SK-N-SH (cell line): ENCODE measurements at regions not wholly inside any gene's neighbourhood (a gene's known extent, or its start where the extent isn't known, plus 50 kb on each side); places are given as distances from the start of the nearest gene placed in this dataset.

Source experiments
- CTCF ChIA-PET: fragments of 300-600, 350-600 bp; formaldehyde crosslinking; extraction: SDS; loops from one replicate; lab custom pipeline; 2021; lab: Yijun Ruan, JAX
- POLR2A ChIA-PET: fragments of 350-600 bp; sonication (Branson Sonifier 250); formaldehyde crosslinking; extraction: SDS; loops from one replicate; lab custom pipeline; 2020; ENCODE audit warnings: antibody characterized with exemption, inconsistent platforms; lab: Yijun Ruan, JAX
- DNase-seq: peaks from one replicate; pipeline ENCODE4 v3.0.0; 2012
- H2AFZ ChIP-seq: fragments of 200-600 bp; sonication (generic); 2 replicates; pipeline ENCODE4 v1.8.1; 2016; ENCODE audit warnings: antibody characterized with exemption, mild to moderate bottlenecking, low read depth
- H3F3A ChIP-seq: fragments of 200-600 bp; sonication (generic); replicated peaks from 2 replicates; pipeline ENCODE3; 2016; ENCODE audit warnings: antibody characterized with exemption, mild to moderate bottlenecking; ENCODE audit not compliant: insufficient read depth
- H3K27ac ChIP-seq, 2 experiments: fragments of 200-500 bp in 1 of 2; fragments of 200-600 bp in 1 of 2; sonication (Bioruptor generic) in 1 of 2; sonication (generic), shearing (Covaris generic) in 1 of 2; 2 replicates each; pipeline versions ENCODE4 v1.5.1 to v1.6.1; 2014 to 2016; ENCODE audit warnings: low read depth in 2 of 2, inconsistent platforms in 1 of 2, low read length in 1 of 2, mild to moderate bottlenecking in 1 of 2, mixed read lengths in 1 of 2
- H3K27me3 ChIP-seq: fragments of 200-600 bp; sonication (generic), shearing (Covaris generic); 2 replicates; pipeline ENCODE4 v1.6.1; 2016; ENCODE audit warnings: mixed run types; ENCODE audit not compliant: insufficient read depth
- H3K36me3 ChIP-seq, 2 experiments: fragments of 200-500 bp in 1 of 2; fragments of 200-600 bp in 1 of 2; sonication (Bioruptor generic) in 1 of 2; sonication (generic) in 1 of 2; replicated peaks in 1 of 2; 2 replicates each; pipeline versions ENCODE3 to v1.5.1; 2014 to 2016; ENCODE audit warnings: low read length in 1 of 2, mild to moderate bottlenecking in 1 of 2; ENCODE audit not compliant: insufficient read depth in 2 of 2, control insufficient read depth in 1 of 2
- H3K4me1 ChIP-seq, 2 experiments: fragments of 200-500 bp in 1 of 2; fragments of 200-600 bp in 1 of 2; sonication (Bioruptor generic) in 1 of 2; sonication (generic), shearing (Covaris generic) in 1 of 2; 2 replicates each; pipeline versions ENCODE4 v1.5.1 to v1.6.1; 2014 to 2016; ENCODE audit warnings: low read depth in 1 of 2, low read length in 1 of 2, mixed run types in 1 of 2; ENCODE audit not compliant: insufficient read depth in 2 of 2, control insufficient read depth in 1 of 2
- H3K4me2 ChIP-seq: fragments of 200-600 bp; sonication (generic), shearing (Covaris generic); 2 replicates; pipeline ENCODE4 v1.6.1; 2017; ENCODE audit warnings: mixed run types
- H3K4me3 ChIP-seq, 2 experiments: fragments of 200-500 bp in 1 of 2; fragments of 200-600 bp in 1 of 2; sonication (Bioruptor generic) in 1 of 2; sonication (generic), shearing (Covaris generic) in 1 of 2; 2 replicates each; pipeline versions ENCODE4 v1.5.1 to v1.8.1; 2014 to 2016; ENCODE audit warnings: low read depth in 2 of 2, inconsistent platforms in 1 of 2, low read length in 1 of 2, mild to moderate bottlenecking in 1 of 2, mixed read lengths in 1 of 2, moderate library complexity in 1 of 2
- H3K79me2 ChIP-seq: fragments of 200-600 bp; sonication (generic); 2 replicates; pipeline ENCODE4 v1.8.1; 2017; ENCODE audit warnings: mild to moderate bottlenecking; ENCODE audit not compliant: insufficient read depth
- H3K9ac ChIP-seq: fragments of 200-600 bp; sonication (generic); 2 replicates; pipeline ENCODE4 v1.6.1; 2017; ENCODE audit warnings: mixed run types
- H3K9me2 ChIP-seq: fragments of 200-600 bp; sonication (generic); 2 replicates; pipeline ENCODE4 v1.6.1; 2017; ENCODE audit warnings: mixed run types
- H3K9me3 ChIP-seq: fragments of 200-600 bp; sonication (generic); 2 replicates; pipeline ENCODE4 v1.6.1; 2017; ENCODE audit warnings: mixed run types, mild to moderate bottlenecking, moderate library complexity
- H4K20me1 ChIP-seq: fragments of 200-600 bp; sonication (generic); 2 replicates; pipeline ENCODE4 v1.6.1; 2017; ENCODE audit warnings: mild to moderate bottlenecking, mixed run types; ENCODE audit not compliant: insufficient read depth
- CHD2 ChIP-seq: fragments of 150-350 bp; IDR thresholded peaks from 2 replicates; pipeline ENCODE4 v1.6.1; 2018; ENCODE audit warnings: low read length; ENCODE audit not compliant: partially characterized antibody
- CTCF ChIP-seq: fragments of 200-600 bp; sonication (generic); IDR thresholded peaks from 2 replicates; pipeline ENCODE4 v1.6.1; 2017; ENCODE audit warnings: antibody characterized with exemption, mild to moderate bottlenecking, moderate library complexity
- ELF1 ChIP-seq: IDR thresholded peaks from 2 replicates; pipeline ENCODE4 v1.4.0; 2012
- EZH2phosphoT487 ChIP-seq: fragments of 200-600 bp; sonication (generic); IDR thresholded peaks from 2 replicates; pipeline ENCODE4 v1.6.1; 2017; ENCODE audit warnings: low read depth, mixed run types, mild to moderate bottlenecking, antibody characterized with exemption, moderate library complexity, borderline replicate concordance
- FOSL2 ChIP-seq: IDR thresholded peaks from 2 replicates; pipeline ENCODE4 v1.4.0; 2012; ENCODE audit warnings: low read depth, mild to moderate bottlenecking, moderate library complexity, borderline replicate concordance
- FOXJ3 ChIP-seq: sonication (generic); formaldehyde crosslinking; IDR thresholded peaks from 2 replicates; pipeline ENCODE4 v1.5.1; 2020; ENCODE audit warnings: mild to moderate bottlenecking, missing genetic modification reagents
- FOXM1 ChIP-seq: IDR thresholded peaks from 2 replicates; pipeline ENCODE4 v1.4.0; 2012; ENCODE audit warnings: low read depth, mild to moderate bottlenecking
- GABPA ChIP-seq: IDR thresholded peaks from 2 replicates; pipeline ENCODE4 v1.4.0; 2012; ENCODE audit warnings: low read depth, mild to moderate bottlenecking
- GATA2 ChIP-seq: sonication (generic); formaldehyde crosslinking; IDR thresholded peaks from 2 replicates; pipeline ENCODE4 v1.5.0; 2020; ENCODE audit warnings: mild to moderate bottlenecking, missing genetic modification reagents
- JUND ChIP-seq: IDR thresholded peaks from 2 replicates; pipeline ENCODE4 v1.4.0; 2012
- MXI1 ChIP-seq: IDR thresholded peaks from 2 replicates; pipeline ENCODE4 v1.6.1; 2012; ENCODE audit warnings: mild to moderate bottlenecking, low read depth, low read length, improper control_type of control experiment
- NFIC ChIP-seq: IDR thresholded peaks from 2 replicates; pipeline ENCODE4 v1.4.0; 2012; ENCODE audit warnings: borderline replicate concordance
- PBX3 ChIP-seq: IDR thresholded peaks from 2 replicates; pipeline ENCODE4; 2012
- POLR2AphosphoS5 ChIP-seq: IDR thresholded peaks from 2 replicates; pipeline ENCODE4 v1.6.1; 2012; ENCODE audit warnings: low read depth, low read length
- RCOR1 ChIP-seq: fragments of 150-350 bp; IDR thresholded peaks from 2 replicates; pipeline ENCODE4 v1.6.1; 2017; ENCODE audit warnings: antibody characterized with exemption, low read length
- TCF12 ChIP-seq: IDR thresholded peaks from 2 replicates; pipeline ENCODE4 v1.4.0; 2012
- TEAD4 ChIP-seq: IDR thresholded peaks from 2 replicates; pipeline ENCODE4 v1.4.0; 2012; ENCODE audit warnings: mild to moderate bottlenecking, borderline replicate concordance; ENCODE audit not compliant: insufficient read depth
- WGBS: methylation state at CpG from one replicate; pipeline ENCODE4 v1.1.6; 2017; ENCODE audit warnings: low lambda C conversion rate; 5-methylcytosine and 5-hydroxymethylcytosine counted together
- TF ChIP-seq, protein P1 (sequence below): IDR thresholded peaks from 2 replicates; pipeline ENCODE4 v1.4.0; 2012; ENCODE audit warnings: low read depth
- TF ChIP-seq, protein P2 (sequence below): IDR thresholded peaks from 2 replicates; pipeline ENCODE4 v1.6.1; 2012; ENCODE audit warnings: mild to moderate bottlenecking, low read depth, low read length, moderate library complexity
- TF ChIP-seq, protein P3 (sequence below): IDR thresholded peaks from 2 replicates; pipeline ENCODE4 v1.4.0; 2012; ENCODE audit warnings: low read depth, borderline replicate concordance

- 67% methylated on average over 11 of the region's 12 CpGs for WGBS
- POLR2A ChIA-PET: no interaction called here
- Histone ChIP-seq H3K36me3 (no peaks in the 10 kb centered on the region), H3K9ac (no peak overlapping the region), H3K9me3 (no peaks in the 10 kb centered on the region), H2AFZ (no peak overlapping the region), H3K4me2 (no peak overlapping the region), H3K4me1 (peaks cover 0 to 19% of the 10 kb centered on the region in 2 experiments; a peak in 1 of 4 replicates), H3K27ac (no peak overlapping the region; a peak in 1 of 4 replicates), H3K27me3 (peaks cover 1% of the 10 kb centered on the region; the same call in 1 of the 2 replicates), H4K20me1 (no peaks in the 10 kb centered on the region), H3K79me2 (no peaks in the 10 kb centered on the region), H3K4me3 (no peak overlapping the region), H3K9me2 (no peaks in the 10 kb centered on the region), H3F3A (no peaks in the 10 kb centered on the region)
- DNase-seq: peak; percentile 56
- CTCF ChIA-PET: interaction anchor here (1.1 to 1.3 kb wide), 3 partner anchors 27 to 190 kb away, joined by 3 to 5 read pairs (median 3); no protein-coding TSS in a partner anchor
- TF ChIP-seq ELF1: no peak
- no peak for TF ChIP-seq POLR2AphosphoS5
- TF ChIP-seq CHD2: peak; percentile 53
- no peak for TF ChIP-seq CTCF
- TF ChIP-seq FOXJ3: no peak
- TF ChIP-seq TCF12: 0 out of 2 replicates have a peak, but pooled peaks have one; percentile 23
- TF ChIP-seq, protein P1, sequence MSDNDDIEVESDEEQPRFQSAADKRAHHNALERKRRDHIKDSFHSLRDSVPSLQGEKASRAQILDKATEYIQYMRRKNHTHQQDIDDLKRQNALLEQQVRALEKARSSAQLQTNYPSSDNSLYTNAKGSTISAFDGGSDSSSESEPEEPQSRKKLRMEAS: 0 out of 2 replicates have a peak, but pooled peaks have one; percentile 30
- TF ChIP-seq GABPA: no peak
- peak; percentile 83 for TF ChIP-seq MXI1
Measured at GRCh38 chr4:26218677-26219605, 101.9 kb upstream of the RBPJ start.

DNA sequence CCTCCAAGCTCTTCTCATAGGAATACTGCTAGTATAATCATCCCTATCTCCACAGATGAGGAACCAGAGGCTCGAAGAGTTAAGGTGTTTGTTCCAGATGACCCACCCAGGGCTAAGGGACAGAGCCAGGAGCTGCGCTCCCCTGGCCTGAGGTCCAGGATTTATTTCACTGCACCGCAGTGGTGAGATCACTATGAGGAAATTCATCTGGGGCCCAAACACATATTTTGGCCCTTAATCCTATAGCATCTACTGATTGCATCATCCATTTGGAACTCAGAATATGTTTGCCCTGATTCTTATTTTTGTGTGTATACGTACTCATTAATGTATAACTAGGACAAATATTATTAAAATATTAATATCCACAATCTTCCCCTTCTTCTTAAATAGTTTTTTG is 100.1 kb upstream of the RBPJ start:
- H4K20me1 ChIP-seq: no peaks in the 10 kb centered on the region
- no peaks in the 10 kb centered on the region for H3K9me3 ChIP-seq
- ChIA-PET POLR2A (no interaction called here), CTCF (no interaction called here)
- H3K4me3 ChIP-seq: no peak overlapping the region
- no peak overlapping the region for H3K27ac ChIP-seq
- H3K27me3 ChIP-seq: no peaks in the 10 kb centered on the region
- H3K79me2 ChIP-seq: no peaks in the 10 kb centered on the region
- DNase-seq: no peak
- no peaks in the 10 kb centered on the region for H3F3A ChIP-seq
- peaks cover 0 to 16% of the 10 kb centered on the region in 2 experiments; a peak in 1 of 4 replicates for H3K4me1 ChIP-seq
- H3K4me2 ChIP-seq: no peak overlapping the region
- no peaks in the 10 kb centered on the region for H3K9me2 ChIP-seq
- no peaks in the 10 kb centered on the region for H3K36me3 ChIP-seq
- H2AFZ ChIP-seq: no peak overlapping the region
- WGBS: 39% methylated on average over 4 of the region's 4 CpGs
- TF ChIP-seq TCF12 (peak; percentile 61), PBX3 (peak; percentile 15; the same call in 1 of the 2 replicates), EZH2phosphoT487 (no peak), FOXM1 (no peak), TEAD4 (peak; percentile 49; the same call in 1 of the 2 replicates), GATA2 (CRISPR knock-in tag) (no peak), RCOR1 (no peak), NFIC (peak; percentile 49; the same call in 1 of the 2 replicates), JUND (peak; percentile 41; the same call in 1 of the 2 replicates), FOSL2 (peak; percentile 57; the same call in 1 of the 2 replicates)
- TF ChIP-seq, protein P2, sequence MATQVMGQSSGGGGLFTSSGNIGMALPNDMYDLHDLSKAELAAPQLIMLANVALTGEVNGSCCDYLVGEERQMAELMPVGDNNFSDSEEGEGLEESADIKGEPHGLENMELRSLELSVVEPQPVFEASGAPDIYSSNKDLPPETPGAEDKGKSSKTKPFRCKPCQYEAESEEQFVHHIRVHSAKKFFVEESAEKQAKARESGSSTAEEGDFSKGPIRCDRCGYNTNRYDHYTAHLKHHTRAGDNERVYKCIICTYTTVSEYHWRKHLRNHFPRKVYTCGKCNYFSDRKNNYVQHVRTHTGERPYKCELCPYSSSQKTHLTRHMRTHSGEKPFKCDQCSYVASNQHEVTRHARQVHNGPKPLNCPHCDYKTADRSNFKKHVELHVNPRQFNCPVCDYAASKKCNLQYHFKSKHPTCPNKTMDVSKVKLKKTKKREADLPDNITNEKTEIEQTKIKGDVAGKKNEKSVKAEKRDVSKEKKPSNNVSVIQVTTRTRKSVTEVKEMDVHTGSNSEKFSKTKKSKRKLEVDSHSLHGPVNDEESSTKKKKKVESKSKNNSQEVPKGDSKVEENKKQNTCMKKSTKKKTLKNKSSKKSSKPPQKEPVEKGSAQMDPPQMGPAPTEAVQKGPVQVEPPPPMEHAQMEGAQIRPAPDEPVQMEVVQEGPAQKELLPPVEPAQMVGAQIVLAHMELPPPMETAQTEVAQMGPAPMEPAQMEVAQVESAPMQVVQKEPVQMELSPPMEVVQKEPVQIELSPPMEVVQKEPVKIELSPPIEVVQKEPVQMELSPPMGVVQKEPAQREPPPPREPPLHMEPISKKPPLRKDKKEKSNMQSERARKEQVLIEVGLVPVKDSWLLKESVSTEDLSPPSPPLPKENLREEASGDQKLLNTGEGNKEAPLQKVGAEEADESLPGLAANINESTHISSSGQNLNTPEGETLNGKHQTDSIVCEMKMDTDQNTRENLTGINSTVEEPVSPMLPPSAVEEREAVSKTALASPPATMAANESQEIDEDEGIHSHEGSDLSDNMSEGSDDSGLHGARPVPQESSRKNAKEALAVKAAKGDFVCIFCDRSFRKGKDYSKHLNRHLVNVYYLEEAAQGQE: no peak
- TF ChIP-seq, protein P3, sequence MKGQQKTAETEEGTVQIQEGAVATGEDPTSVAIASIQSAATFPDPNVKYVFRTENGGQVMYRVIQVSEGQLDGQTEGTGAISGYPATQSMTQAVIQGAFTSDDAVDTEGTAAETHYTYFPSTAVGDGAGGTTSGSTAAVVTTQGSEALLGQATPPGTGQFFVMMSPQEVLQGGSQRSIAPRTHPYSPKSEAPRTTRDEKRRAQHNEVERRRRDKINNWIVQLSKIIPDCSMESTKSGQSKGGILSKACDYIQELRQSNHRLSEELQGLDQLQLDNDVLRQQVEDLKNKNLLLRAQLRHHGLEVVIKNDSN: no peak
- no peak overlapping the region for H3K9ac ChIP-seq
